NOMO-1 treated with DMSO at 0.1 percent for 48 hours (cell line): ENCODE measurements at regions not wholly inside any gene's neighbourhood (a gene's known extent, or its start where the extent isn't known, plus 50 kb on each side); places are given as distances from the start of the nearest gene placed in this dataset.

Experiments used
- DNase-seq: peaks from one replicate; lab custom pipeline; 2025; ENCODE audit not compliant: unreplicated experiment; lab: John Stamatoyannopoulos, UW

DNA sequence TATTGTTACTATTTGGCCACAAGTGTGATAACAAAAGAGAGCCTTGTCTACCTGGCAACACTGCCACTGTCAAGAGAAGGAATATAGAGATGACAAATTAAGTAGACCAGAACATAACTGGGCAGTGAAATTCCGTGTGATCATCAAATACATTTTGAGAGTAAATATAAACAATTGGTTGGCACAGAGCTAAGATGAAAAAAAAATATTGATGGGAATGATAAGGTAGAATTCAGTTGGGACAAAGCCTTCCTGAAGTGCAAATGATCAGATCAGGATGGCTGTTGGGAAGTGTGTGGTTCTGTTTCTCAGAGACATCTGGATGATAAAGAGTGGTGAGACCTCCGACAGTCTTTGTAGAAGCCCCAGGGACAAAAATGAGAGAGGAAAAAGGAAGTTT, 205.5 kb upstream of the CAMK1G start:
- no peak for DNase-seq

DNA sequence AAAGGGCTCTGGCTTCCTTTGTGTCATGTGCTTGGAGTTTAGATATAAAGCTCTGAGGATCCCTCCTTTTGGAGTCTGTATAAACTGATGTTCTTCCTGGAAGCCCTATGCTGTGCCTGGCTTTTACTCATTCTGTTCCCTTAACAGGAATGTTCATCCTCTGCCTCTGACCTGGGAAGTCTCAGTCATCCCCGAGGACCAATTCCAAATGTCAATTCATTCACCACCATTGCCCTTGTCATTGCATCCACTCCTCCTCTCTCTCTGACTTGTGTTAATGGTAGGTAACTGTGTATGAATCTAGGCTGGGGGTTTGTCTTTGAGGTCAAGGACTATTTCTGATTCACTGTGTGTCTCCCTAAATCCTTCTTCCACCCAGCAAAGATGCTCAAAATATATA, 204.2 kb upstream of the CAMK1G start:
- no peak for DNase-seq

DNA sequence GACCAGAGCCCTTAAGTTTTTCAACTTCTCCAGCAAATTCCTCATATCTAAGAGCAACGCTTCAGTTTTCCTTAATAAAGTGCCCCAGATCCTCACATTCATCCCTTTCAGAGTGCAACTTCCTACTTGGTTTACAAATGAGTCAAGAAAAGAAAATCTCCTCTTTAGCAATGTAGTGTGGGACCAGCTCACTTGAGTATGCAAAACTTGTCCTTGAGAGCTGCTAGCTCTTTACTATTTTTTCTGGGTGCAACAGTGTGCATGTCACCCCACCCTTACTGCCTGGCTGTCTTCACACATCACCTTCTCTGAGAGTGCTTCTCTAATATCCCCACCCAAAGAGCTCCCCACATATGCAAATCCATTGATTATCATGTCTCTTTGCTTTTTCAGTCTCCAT, 203.1 kb upstream of the CAMK1G start:
- no peak for DNase-seq

DNA sequence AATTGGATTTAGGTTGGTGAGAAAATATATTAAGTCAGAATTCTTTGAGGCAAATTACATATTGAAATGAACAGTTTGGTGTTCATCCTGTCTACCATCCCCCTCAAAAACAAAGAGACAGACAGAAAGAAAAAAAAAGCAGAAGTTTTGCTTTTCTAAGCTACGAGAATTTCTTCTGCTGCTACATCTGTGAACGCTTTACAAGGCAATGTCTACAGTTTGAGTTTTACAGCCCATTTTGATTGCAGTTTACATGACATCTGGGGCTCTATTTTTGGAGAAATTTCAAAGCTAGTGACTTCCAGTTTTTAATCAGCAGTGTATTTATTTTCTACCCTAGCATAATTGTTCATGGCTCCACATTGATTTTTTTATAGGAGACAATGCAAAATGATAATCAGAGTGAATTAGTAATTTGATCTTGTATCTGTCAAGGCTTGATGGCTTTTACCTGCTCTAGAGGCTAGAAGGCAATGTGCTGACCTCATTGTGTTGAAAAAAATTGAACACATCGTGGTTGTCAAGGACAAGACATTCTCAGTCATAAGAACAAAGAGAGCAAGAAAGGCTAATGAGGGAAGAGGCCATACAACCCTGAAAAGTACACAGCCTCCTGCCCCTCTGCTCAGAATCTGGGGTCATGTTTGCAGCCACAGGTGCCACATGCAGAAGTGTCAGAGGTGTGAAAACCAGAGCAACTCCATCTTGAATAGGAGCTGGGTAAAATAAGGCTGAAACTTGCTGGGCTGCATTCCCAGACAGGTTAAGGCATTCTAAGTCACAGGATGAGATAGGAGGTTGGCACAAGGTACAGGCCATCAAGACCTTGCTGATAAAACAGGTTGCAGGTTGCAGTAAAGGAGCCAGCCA, 201.0 kb upstream of the CAMK1G start:
- DNase-seq: peak; percentile 50

DNA sequence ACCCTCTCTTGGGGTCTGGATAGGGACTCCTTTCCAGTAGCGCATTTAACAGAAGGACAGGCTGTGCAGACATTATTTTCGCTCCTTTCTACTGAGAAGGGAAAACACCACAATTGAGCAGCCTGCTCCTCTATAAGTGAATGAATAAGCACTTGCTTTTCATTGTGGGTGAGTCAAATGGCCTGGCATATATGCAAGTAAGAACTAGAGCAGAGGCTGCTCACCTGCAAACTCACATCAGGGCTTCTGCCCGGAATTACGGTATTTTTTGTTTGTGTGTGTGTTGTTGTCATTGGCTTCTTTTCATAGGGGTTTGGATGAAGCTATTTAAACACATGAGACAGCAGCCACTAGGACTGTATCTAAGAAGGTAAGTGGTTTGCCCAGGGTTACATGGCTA, 200.1 kb upstream of the CAMK1G start:
- DNase-seq: no peak

DNA sequence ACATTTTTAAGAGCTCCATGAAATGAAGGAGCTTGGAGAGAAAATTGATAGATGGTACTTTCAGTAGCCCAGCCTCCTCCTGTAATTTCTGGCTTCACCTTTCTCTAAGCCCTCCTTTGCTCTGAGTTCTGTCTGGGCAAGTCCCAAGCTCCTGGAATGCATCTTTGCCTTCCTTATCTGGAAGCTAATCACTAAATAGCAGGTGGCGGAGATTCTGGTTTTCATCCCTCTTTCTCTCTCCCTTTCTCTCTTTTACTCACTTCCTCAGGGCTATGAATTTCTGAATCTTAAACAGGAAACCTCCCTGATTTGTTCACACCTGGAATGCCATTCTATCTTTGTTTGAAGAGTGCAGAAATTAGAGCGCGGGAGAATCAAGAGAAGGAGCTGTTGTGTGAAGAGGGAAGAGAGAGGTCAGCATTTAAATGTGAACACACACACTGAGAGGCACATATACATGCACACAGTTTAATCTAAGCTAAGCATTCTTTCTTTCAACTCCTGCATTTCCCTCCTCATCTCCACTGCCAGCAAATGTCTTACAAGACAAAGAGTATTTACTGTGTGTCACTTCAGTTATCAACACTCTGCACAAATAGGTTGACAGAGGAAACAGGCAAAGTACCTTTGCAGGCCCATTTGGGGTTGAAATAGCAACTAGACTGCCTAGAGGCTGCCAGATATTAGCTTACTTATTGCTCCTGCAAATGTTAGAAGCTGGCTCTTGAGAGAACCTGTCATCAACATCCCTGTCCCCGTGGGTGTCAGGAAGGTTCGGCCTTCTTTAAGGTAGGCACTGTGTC, 199.4 kb upstream of the CAMK1G start:
- no peak for DNase-seq

DNA sequence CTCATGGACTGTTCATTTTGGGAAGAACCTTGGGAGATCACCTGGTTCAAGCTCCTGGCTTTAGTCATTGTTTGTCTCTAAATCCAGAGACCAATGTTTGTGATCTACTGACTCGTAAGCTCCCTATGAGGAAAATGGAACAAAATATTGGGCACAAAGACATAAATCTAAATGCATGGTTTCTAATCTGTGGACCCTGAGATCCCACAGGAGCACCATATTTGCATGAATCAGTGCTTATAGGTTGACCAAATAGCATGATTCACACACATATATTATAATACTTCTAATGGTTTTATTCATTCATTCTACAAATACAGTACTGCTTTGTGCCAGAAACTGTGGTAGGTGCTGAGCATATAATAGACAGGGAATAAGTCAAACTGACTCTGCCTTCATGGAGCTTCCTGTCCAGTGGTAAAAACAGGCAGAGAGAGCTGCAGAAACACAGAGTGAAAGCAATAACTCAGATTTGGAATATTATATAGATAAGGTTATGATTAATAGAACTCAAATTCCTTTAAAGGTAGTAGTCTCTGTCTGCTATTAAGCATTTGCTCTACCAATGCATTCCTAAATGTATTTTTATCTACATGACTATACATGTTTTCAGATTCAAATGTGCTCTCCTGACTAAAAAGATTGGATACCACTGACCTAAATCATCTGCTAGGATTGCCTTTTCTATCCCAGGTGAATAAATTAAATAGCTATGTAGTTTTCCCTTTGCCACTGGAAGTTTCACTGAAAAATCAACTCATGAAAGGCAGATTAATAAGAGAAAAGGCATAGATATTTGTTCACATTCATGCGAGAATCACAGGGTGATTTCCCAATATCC, 198.6 kb upstream of the CAMK1G start:
- DNase-seq: no peak

DNA sequence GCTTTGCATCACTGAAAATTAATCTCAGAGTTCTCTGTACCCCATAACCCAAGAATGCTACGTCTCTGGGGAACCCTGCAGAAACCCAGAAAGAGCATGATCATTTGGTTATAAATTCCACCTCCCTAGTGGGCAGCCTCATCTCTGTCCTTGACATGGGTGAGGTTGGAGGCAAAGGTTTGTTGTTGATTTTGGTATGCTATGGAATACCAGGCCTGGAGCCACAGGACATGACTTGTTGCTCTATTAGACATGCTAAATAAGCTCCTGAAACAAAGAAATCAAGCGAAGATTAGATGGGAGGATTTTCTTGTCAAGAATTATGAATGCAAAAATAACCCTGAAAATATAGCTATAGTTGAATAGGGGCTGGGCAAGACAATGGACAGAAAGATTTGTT, 197.4 kb upstream of the CAMK1G start:
- DNase-seq: no peak

DNA sequence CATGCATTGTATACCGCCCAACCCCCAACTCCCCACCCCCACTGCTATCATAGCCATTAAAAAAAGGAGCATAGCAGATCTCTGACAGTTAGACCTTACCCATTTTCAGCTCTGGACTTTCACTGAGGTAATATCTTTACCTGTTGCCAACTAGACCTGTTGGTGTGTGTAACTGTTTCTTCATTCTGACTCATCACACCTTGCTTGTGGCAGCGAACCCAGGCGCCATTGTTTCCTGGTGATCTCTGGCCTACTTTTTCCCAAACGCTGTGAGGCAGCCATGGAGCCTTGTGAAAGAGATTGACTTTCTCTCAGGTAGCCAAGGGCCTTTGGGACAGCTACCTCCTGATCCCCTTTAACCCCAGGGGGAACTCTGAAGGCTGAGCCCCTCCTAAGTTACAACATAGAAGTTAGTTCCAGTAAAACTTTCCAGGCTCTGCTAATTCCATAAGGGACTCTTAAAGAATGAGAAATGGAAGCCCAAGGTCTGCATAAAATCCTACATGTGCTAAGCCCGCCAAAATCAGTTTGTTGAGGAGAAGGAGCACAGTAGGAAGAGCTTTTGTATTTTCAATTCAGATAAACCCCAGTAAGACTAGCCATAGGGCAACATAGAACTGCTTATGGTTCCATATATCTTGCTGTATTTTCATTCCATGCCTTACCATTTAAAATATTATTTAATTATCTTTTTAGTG, 196.1 kb upstream of the CAMK1G start:
- DNase-seq: no peak

DNA sequence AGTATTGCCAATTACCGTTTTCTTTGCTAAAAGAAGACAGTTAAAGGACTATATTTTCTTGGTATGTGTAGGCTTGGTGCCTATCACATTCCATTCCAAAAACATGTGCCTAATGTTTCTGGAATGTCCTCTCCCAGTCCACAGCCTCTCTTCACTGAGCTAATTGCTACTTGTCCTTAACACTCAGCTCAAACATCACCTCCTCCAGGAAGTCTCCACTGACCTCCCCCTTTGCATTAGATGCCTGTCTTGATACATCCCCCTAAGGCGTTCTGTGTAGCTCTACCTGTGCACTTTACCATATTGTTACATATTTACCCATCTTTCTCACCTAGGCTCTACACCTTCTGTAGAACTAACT, 195.6 kb upstream of the CAMK1G start:
- DNase-seq: no peak

DNA sequence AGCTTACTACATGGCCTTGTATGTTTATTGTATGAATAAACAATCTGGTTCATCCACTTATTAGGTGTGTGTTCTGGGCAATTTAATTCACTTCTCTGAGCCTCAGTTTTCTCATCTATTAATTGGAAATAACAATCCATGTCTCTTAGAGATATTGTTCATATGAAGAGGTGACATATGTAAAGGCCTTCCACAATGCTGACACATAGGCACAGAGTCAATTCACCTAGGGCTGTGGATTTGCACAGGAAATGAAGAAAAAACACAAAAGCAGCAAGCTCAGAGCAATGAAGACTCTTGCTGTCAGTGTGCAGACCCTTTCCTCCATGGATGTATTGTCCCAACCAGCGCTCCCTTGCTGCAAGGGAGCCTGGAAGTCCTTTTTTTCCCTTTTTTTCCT, 195.2 kb upstream of the CAMK1G start:
- DNase-seq: no peak

DNA sequence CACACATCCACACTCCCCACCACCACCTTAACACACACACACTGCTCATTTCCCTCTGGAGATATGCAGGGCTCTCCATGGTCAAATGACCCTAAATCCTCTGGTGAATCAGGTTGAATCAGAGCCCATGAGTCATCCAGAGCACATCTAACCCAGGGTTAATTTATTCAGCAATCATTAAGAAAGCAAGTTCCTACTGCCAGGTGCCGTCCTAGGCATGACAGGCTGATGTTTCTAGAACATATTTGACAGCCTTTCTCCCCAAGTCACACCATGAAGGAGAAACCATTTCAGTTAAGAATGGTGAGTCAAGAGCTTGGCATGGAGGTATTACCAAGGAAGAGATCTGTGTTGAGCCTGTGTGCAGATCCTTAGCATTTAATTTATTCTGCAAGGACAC, 194.3 kb upstream of the CAMK1G start:
- DNase-seq: peak; percentile 5

DNA sequence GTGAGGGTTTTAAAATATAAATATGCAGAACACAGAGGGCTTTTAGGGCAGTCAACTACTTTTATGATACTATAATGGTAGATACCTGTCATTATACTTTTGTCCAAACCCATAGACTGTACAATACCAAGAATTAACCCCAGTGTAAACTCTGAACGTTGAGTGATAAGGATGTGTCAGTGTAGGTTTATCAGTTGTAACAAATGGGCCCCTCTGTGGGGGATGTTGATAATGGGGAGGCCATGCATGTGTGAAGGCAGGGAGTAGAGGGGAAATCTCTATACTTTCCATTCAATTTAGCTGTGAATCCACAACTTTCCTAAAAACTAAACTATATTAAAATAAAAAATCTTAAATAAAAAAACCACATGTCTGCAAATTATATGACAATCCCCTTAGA, 193.5 kb upstream of the CAMK1G start:
- no peak for DNase-seq

DNA sequence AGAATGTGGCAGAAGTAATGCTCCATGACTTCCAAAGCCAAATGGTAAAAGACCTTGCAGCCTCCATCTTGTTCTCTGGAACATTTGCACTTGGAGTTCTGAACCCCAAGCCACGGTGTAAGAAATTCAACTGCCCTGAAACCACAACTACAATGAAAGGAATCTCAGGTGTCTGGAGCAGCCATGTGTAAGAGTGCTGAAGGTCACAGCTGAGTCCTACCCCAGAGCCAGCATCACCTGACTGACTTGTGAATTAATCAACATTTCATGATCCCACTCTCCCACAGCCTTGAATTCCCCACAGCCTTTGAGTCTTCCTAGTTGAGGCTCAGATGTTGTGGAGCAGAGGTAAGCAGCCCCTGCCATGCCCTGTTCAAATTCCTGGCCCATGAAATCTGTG, 192.8 kb upstream of the CAMK1G start:
- DNase-seq: no peak

DNA sequence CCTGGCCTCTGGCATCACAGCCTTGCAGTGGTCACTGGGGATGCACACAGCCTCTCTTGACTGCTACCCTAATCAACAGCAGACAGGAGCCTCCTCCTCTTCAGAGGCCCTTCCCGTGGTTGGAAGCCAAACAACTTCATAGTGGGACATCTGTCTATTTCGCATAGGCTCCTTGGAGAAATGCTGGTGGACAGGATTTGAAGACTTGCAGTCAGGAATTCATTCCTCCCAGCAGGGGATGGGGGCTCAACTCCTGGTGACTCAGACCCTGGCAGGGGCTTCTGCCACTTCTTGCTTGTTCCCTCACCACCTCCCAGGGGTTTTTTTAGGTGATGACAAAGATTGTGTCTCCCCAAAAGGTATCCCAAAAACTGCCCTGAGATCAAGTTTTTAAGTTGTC, 191.7 kb upstream of the CAMK1G start:
- no peak for DNase-seq

DNA sequence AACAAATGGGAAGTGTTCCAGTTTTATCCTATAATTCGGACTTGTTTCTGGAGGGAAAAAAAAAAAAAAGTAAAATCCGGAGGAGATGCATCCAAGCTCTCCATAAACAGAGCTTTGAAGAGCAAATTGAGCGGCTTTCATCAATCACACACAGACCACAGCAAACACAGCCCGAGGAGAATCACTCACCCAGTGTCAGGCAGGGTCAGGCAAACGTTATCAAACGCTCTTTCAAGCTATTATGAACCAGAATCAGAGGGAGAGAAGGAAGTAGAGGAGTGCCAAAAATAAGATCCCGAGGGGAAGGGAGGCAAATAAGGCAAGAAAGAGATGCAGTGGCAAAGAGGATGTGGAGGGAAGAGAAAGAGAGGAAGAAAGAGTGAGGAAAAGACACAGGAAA, 188.3 kb upstream of the CAMK1G start:
- no peak for DNase-seq

DNA sequence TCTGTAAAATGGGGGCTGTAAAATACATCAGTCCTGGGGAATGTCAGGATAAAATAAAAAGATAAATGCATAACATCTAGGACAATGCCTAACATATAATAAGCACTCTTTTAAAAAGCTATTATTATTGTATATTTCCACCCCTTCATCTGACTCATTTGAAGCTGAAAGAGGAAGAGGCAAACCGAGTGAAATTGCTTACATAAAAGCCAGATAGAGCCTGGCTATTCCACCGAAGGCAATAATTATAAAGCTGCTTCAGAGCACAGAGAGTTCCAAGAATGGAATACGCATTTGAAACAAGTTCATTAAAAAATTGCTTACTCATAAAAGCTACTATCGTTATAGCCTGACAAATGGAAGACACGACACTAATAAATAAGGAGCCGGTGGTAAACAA, 186.1 kb upstream of the CAMK1G start:
- peak; percentile 65 for DNase-seq

DNA sequence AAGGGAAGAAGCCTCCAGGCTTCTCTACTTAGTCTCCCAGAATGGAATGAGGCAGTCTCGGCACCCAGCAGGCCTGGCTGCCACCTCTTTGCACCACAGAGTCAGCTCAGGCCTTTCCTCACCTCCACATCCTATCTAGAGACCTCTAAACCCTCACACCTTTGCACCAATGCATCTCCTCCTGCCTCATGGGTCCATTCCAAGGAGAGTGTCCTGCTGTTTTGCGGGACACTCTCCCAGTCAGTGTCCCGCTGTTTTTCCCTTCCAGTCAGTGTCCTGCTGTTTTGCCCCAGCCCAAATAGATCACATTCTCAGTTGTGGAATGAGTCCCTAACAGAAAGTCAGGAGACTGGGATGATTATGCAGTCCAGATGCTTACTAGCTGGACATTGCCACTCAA, 185.6 kb upstream of the CAMK1G start:
- DNase-seq: no peak

DNA sequence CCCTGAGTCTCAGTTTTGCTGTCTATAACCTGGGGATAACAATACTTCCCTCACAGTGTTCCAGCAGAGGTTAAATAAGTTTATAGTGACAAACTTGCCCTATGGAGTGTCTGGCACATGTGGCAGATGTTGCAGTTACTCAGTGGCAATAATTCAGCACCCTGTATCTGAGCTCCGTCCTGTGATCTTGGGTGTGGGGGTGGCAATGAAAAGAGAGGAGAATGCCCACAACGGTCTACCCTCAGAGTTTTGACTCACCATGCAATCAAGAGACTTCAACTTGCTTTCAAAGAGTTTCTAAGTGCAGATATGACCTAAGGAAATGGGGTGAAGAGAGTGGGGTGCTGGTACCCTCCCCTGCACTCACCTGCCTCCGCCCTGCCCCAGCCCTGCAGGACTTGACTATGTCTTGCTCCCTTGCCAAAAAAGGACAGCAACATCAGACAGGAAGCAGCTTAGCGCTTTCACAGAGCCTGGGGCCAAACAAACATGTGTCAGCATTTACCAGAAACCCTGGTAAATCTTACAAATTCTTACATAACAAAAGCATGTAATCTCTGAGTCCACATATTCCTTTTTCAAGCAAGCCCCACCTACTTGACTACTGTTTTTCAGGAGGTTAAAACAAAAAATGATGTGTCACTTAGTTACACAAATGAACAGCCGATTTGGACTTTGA, 185.1 kb upstream of the CAMK1G start:
- peak; percentile 77 for DNase-seq

DNA sequence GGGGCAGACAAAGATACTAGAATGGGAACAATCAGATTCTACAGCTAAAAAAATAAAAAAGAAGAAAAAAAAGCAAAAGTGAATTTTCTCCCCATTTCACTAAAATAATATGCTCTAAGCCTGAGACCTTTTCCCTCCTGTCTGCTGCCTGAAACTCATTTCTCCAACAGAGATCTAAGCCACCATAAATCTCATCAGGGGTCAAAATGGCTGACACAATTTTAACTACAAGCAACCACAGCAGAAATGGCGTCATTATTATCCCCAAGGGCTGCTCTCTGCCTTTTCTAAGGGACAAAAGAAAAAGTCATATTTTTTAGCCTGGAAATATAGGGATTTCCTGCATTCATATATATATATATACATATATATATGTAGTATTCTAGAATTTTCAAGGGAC, 183.7 kb upstream of the CAMK1G start:
- no peak for DNase-seq
